Keratinocyte (primary cell): ENCODE measurements at regions not wholly inside any gene's neighbourhood (a gene's known extent, or its start where the extent isn't known, plus 50 kb on each side); places are given as distances from the start of the nearest gene placed in this dataset.

Experiments used
- CTCF ChIP-seq, 3 experiments: IDR thresholded peaks in 1 of 3; conservative IDR thresholded peaks in 1 of 3; optimal IDR thresholded peaks in 1 of 3; 2 replicates in 2 of 3; 3 replicates in 1 of 3; pipeline versions ENCODE3 to v1.5.1; 2011; ENCODE audit warnings: low read length in 3 of 3, mild to moderate bottlenecking in 3 of 3, moderate library complexity in 2 of 3, control low read depth in 1 of 3, inconsistent platforms in 1 of 3; ENCODE audit not compliant: insufficient read depth in 2 of 3; ENCODE audit errors: extremely low read depth in 1 of 3
- EZH2 ChIP-seq: IDR thresholded peaks from one replicate; pipeline ENCODE4 v1.6.1; 2012; ENCODE audit warnings: inconsistent platforms, mild to moderate bottlenecking, low read length, moderate library complexity

- no peak for TF ChIP-seq CTCF (optimal IDR thresholded peaks at IDR 0.05 in 1 of 3, IDR thresholded peaks at IDR 0.05 in 1 of 3, conservative IDR thresholded peaks at IDR 0.05 in 1 of 3; ENCODE audit: extremely low read depth in 1 of 3, insufficient read depth in 2 of 3, low read length in 3 of 3)
- no peak for TF ChIP-seq EZH2
Observed at GRCh38 chr4:84032372-84032771, 466.7 kb downstream of the NKX6-1 start.
